ENCODE measurements at regions not wholly inside any gene's neighbourhood (a gene's known extent, or its start where the extent isn't known, plus 50 kb on each side); places are given as distances from the start of the nearest gene placed in this dataset.

- no peaks in the 10 kb centered on the region for H3K4me1 Mint-ChIP-seq
- H3K27ac Mint-ChIP-seq = no peak overlapping the region
- H3K4me3 Mint-ChIP-seq = no peak overlapping the region
- peaks cover 5% of the 10 kb centered on the region for H3K9me3 Mint-ChIP-seq
- intact Hi-C loops (cut with micrococcal nuclease) = no loop called here
- CTCF ChIA-PET = no interaction called here
- no peak for TF ChIP-seq CTCF (IDR thresholded peaks at IDR 0.05)
- no peaks in the 10 kb centered on the region for H3K36me3 Mint-ChIP-seq (ENCODE audit: low read depth)
- no peak for ATAC-seq (ENCODE audit: low read depth)
- POLR2A ChIA-PET = no interaction called here
- H3K27me3 Mint-ChIP-seq = peaks cover 5% of the 10 kb centered on the region
- no peak for DNase-seq
Measured at GRCh38 chr20:23197836-23198235, 111.7 kb upstream of the CD93 start.

- Mint-ChIP-seq H3K9me3 (peaks cover 5% of the 10 kb centered on the region), H3K27ac (no peak overlapping the region), H3K4me3 (no peak overlapping the region), H3K27me3 (no peaks in the 10 kb centered on the region), H3K4me1 (no peaks in the 10 kb centered on the region), H3K36me3 (ENCODE audit: low read depth) (no peaks in the 10 kb centered on the region)
- intact Hi-C loops (cut with micrococcal nuclease) = no loop called here
- ChIA-PET CTCF (no interaction called here), POLR2A (no interaction called here)
- ATAC-seq (ENCODE audit: low read depth) (no peak), DNase-seq (no peak)
- no peak for TF ChIP-seq CTCF (IDR thresholded peaks at IDR 0.05)
Measured at GRCh38 chr20:23195636-23196035, 109.5 kb upstream of the CD93 start.

- no peak for DNase-seq
- ATAC-seq (ENCODE audit: low read depth) = no peak
- CTCF ChIA-PET = no interaction called here
- Mint-ChIP-seq H3K4me3 (no peak overlapping the region), H3K36me3 (ENCODE audit: low read depth) (no peaks in the 10 kb centered on the region), H3K9me3 (peaks cover 5% of the 10 kb centered on the region), H3K27me3 (no peaks in the 10 kb centered on the region), H3K4me1 (no peaks in the 10 kb centered on the region), H3K27ac (no peak overlapping the region)
- intact Hi-C loops (cut with micrococcal nuclease) = no loop called here
- POLR2A ChIA-PET = no interaction called here
- TF ChIP-seq CTCF (IDR thresholded peaks at IDR 0.05) = no peak
Measured at GRCh38 chr20:23193801-23194384, 107.8 kb upstream of the CD93 start.

- intact Hi-C loops (cut with micrococcal nuclease) = no loop called here
- ChIA-PET POLR2A (no interaction called here), CTCF (no interaction called here)
- no peak for ATAC-seq (ENCODE audit: low read depth)
- Mint-ChIP-seq H3K4me1 (no peaks in the 10 kb centered on the region), H3K9me3 (peaks cover 5% of the 10 kb centered on the region), H3K4me3 (no peak overlapping the region), H3K36me3 (ENCODE audit: low read depth) (no peaks in the 10 kb centered on the region), H3K27me3 (no peaks in the 10 kb centered on the region), H3K27ac (no peak overlapping the region)
- no peak for TF ChIP-seq CTCF (IDR thresholded peaks at IDR 0.05)
- no peak for DNase-seq
Measured at GRCh38 chr20:23192469-23192868, 106.3 kb upstream of the CD93 start.

- Mint-ChIP-seq H3K4me1 (no peaks in the 10 kb centered on the region), H3K27me3 (no peaks in the 10 kb centered on the region), H3K9me3 (no peaks in the 10 kb centered on the region), H3K4me3 (no peak overlapping the region), H3K27ac (no peak overlapping the region), H3K36me3 (ENCODE audit: low read depth) (no peaks in the 10 kb centered on the region)
- ATAC-seq (ENCODE audit: low read depth) (no peak), DNase-seq (no peak)
- no peak for TF ChIP-seq CTCF (IDR thresholded peaks at IDR 0.05)
- POLR2A ChIA-PET = no interaction called here
- intact Hi-C loops (cut with micrococcal nuclease) = no loop called here
- CTCF ChIA-PET = no interaction called here
Measured at GRCh38 chr20:23190557-23190956, 104.4 kb upstream of the CD93 start.
